Astrocyte (in vitro differentiated cells and primary cell): ENCODE measurements at regions not wholly inside any gene's neighbourhood (a gene's known extent, or its start where the extent isn't known, plus 50 kb on each side); places are given as distances from the start of the nearest gene placed in this dataset.

Source experiments
- DNase-seq: peaks from one replicate; pipeline ENCODE4 v3.0.0-alpha.2; 2010; ENCODE audit warnings: low read depth
- FAIRE-seq: peaks from 2 replicates; lab custom pipeline; 2011; peaks lifted over from hg19 to GRCh38; lab: Jason Lieb, UNC
- H2AFZ ChIP-seq: 2 replicates; pipeline ENCODE4 v1.6.0; 2012; ENCODE audit warnings: low read depth, low read length, inconsistent platforms
- H3K27ac ChIP-seq: 2 replicates; pipeline ENCODE4 v1.5.1; 2011; ENCODE audit warnings: low read depth, low read length, inconsistent platforms
- H3K27me3 ChIP-seq: 2 replicates; pipeline ENCODE4 v1.6.0; 2011; ENCODE audit warnings: low read length, inconsistent platforms; ENCODE audit not compliant: insufficient read depth
- H3K36me3 ChIP-seq: 2 replicates; pipeline ENCODE4 v1.5.1; 2011; ENCODE audit warnings: low read length, inconsistent platforms; ENCODE audit not compliant: insufficient read depth
- H3K4me1 ChIP-seq: 2 replicates; pipeline ENCODE4 v1.5.1; 2011; ENCODE audit warnings: low read length, inconsistent platforms; ENCODE audit not compliant: insufficient read depth
- H3K4me2 ChIP-seq: 2 replicates; pipeline ENCODE4 v1.6.0; 2012; ENCODE audit warnings: low read length, inconsistent platforms
- H3K4me3 ChIP-seq: 2 replicates; pipeline ENCODE4 v1.5.1; 2011; ENCODE audit warnings: low read depth, mild to moderate bottlenecking, low read length, inconsistent platforms; ENCODE audit not compliant: insufficient read depth
- H3K79me2 ChIP-seq: 2 replicates; pipeline ENCODE4 v1.6.0; 2012; ENCODE audit warnings: mild to moderate bottlenecking, low read length, inconsistent platforms; ENCODE audit not compliant: insufficient read depth
- H3K9ac ChIP-seq: 2 replicates; pipeline ENCODE4 v1.6.0; 2012; ENCODE audit warnings: mild to moderate bottlenecking, low read length, inconsistent platforms
- H3K9me3 ChIP-seq: 2 replicates; pipeline ENCODE4 v1.5.1; 2012; ENCODE audit warnings: low read depth, mild to moderate bottlenecking, low read length, inconsistent platforms; ENCODE audit not compliant: insufficient read depth
- H4K20me1 ChIP-seq: 2 replicates; pipeline ENCODE4 v1.6.0; 2012; ENCODE audit warnings: low read length, inconsistent platforms; ENCODE audit not compliant: insufficient read depth
- H3K27ac Mint-ChIP-seq: one replicate; pipeline ENCODE4 v1.8.0; 2021; ENCODE audit warnings: mild to moderate bottlenecking, mixed read lengths; ENCODE audit not compliant: unreplicated experiment
- H3K27me3 Mint-ChIP-seq: one replicate; pipeline ENCODE4 v1.8.0; 2021; ENCODE audit warnings: low read depth, mixed read lengths; ENCODE audit not compliant: unreplicated experiment
- H3K36me3 Mint-ChIP-seq: one replicate; pipeline ENCODE4 v1.8.0; 2021; ENCODE audit warnings: low read depth, mixed read lengths; ENCODE audit not compliant: unreplicated experiment
- H3K4me1 Mint-ChIP-seq: one replicate; pipeline ENCODE4 v1.8.0; 2021; ENCODE audit warnings: low read depth, mixed read lengths; ENCODE audit not compliant: unreplicated experiment
- H3K4me3 Mint-ChIP-seq: one replicate; pipeline ENCODE4 v1.8.0; 2021; ENCODE audit warnings: mild to moderate bottlenecking, moderate library complexity, mixed read lengths; ENCODE audit not compliant: unreplicated experiment
- H3K9me3 Mint-ChIP-seq: one replicate; pipeline ENCODE4 v1.8.0; 2021; ENCODE audit warnings: mild to moderate bottlenecking, mixed read lengths; ENCODE audit not compliant: unreplicated experiment
- EZH2 ChIP-seq: IDR thresholded peaks from 2 replicates; pipeline ENCODE4 v1.6.1; 2012; ENCODE audit warnings: mild to moderate bottlenecking, low read length, inconsistent platforms; ENCODE audit not compliant: insufficient read depth
- TF ChIP-seq, protein P1 (sequence below): IDR thresholded peaks from 2 replicates; pipeline ENCODE4 v1.5.1; 2011; ENCODE audit warnings: low read depth, mild to moderate bottlenecking, inconsistent platforms, low read length, moderate library complexity; ENCODE audit not compliant: insufficient read depth

DNA sequence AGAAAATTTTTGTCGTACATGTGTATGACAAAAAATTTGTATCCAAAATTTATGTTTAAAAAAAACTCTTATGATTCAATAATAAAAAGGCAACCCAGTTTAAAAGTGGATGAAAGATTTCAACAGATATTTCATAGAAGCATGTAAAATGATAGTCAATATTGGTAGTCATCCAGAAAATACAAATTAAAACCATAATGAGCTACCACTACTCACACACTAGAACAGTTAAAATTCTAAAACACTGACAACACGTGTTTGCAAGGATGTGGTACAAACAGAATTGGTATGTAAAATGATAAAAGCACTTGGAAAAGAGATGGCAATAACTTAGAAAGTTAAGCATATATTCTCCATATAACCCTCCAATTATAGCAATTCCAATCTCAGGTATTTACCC lies 303.0 kb upstream of the NR2F2 start:
- Mint-ChIP-seq H3K4me3 (no peak overlapping the region), H3K27me3 (peaks cover 2% of the 10 kb centered on the region), H3K27ac (no peak overlapping the region), H3K9me3 (peaks cover 4% of the 10 kb centered on the region), H3K36me3 (no peaks in the 10 kb centered on the region), H3K4me1 (no peaks in the 10 kb centered on the region)
- Histone ChIP-seq H4K20me1 (no peaks in the 10 kb centered on the region), H3K4me2 (no peak overlapping the region), H3K27me3 (no peaks in the 10 kb centered on the region), H3K4me1 (no peaks in the 10 kb centered on the region), H3K4me3 (no peak overlapping the region), H3K79me2 (no peaks in the 10 kb centered on the region), H3K36me3 (no peaks in the 10 kb centered on the region), H2AFZ (no peak overlapping the region), H3K9ac (no peak overlapping the region), H3K9me3 (no peaks in the 10 kb centered on the region), H3K27ac (no peak overlapping the region)
- DNase-seq (no peak), FAIRE-seq (no peak)
- TF ChIP-seq, protein P1, sequence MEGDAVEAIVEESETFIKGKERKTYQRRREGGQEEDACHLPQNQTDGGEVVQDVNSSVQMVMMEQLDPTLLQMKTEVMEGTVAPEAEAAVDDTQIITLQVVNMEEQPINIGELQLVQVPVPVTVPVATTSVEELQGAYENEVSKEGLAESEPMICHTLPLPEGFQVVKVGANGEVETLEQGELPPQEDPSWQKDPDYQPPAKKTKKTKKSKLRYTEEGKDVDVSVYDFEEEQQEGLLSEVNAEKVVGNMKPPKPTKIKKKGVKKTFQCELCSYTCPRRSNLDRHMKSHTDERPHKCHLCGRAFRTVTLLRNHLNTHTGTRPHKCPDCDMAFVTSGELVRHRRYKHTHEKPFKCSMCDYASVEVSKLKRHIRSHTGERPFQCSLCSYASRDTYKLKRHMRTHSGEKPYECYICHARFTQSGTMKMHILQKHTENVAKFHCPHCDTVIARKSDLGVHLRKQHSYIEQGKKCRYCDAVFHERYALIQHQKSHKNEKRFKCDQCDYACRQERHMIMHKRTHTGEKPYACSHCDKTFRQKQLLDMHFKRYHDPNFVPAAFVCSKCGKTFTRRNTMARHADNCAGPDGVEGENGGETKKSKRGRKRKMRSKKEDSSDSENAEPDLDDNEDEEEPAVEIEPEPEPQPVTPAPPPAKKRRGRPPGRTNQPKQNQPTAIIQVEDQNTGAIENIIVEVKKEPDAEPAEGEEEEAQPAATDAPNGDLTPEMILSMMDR = no peak
- no peak for TF ChIP-seq EZH2

DNA sequence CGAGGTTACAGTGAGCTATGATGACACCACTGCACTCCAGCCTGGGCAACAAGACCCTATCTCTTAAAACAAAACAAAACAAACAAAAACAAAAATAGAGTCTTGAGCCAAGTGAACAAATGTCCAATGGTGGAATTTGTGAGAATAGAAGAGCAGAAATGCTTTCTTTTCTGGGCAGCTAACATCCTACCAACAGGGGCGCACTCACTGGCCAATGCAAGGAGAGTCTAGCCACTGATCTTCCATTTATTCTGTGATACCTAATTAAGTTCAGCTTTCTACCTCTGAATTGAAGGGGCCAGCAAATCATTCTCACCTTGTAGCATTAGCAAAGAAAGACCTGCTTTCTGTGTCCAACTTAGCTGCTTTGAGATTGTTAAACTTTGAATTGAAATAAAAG lies 301.9 kb upstream of the NR2F2 start:
- FAIRE-seq (no peak), DNase-seq (no peak)
- no peak overlapping the region for H2AFZ ChIP-seq
- no peak overlapping the region for H3K9ac ChIP-seq
- H3K27me3 ChIP-seq = no peaks in the 10 kb centered on the region
- H3K27me3 Mint-ChIP-seq = peaks cover 2% of the 10 kb centered on the region
- TF ChIP-seq, protein P1 = no peak
- no peak for TF ChIP-seq EZH2
- H3K9me3 ChIP-seq = no peaks in the 10 kb centered on the region
- H3K36me3 ChIP-seq = no peaks in the 10 kb centered on the region
- H3K36me3 Mint-ChIP-seq = no peaks in the 10 kb centered on the region
- no peak overlapping the region for H3K4me3 Mint-ChIP-seq
- H3K4me1 ChIP-seq = no peaks in the 10 kb centered on the region
- H3K4me2 ChIP-seq = no peak overlapping the region
- no peaks in the 10 kb centered on the region for H3K4me1 Mint-ChIP-seq
- no peaks in the 10 kb centered on the region for H3K79me2 ChIP-seq
- H3K27ac Mint-ChIP-seq = no peak overlapping the region
- no peaks in the 10 kb centered on the region for H3K9me3 Mint-ChIP-seq
- no peak overlapping the region for H3K27ac ChIP-seq
- H3K4me3 ChIP-seq = no peak overlapping the region
- H4K20me1 ChIP-seq = no peaks in the 10 kb centered on the region

DNA sequence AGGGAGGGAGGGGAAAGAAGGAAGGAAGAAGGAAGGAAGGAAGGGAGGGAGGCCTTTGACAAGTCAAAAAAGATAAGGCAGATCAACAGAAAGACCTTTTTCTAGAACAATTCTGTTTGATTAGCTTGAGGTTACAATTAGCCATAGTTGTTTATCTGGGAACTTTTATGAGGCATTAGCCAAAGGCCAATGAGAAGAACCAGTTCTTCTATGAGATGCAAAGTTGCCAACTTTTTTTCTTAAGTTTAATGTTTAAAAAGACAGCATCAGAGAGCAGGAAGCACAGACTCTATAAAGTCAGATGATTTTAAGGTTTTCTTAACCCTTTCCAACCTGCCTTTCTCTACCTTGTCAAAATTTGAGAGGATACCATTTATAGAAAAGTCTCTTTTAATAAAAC lies 301.3 kb upstream of the NR2F2 start:
- H3K4me1 Mint-ChIP-seq = no peaks in the 10 kb centered on the region

More for the DNA sequence above, 301.3 kb upstream of the NR2F2 start:
- Histone ChIP-seq H3K4me1 (no peaks in the 10 kb centered on the region), H3K27me3 (no peaks in the 10 kb centered on the region), H3K79me2 (no peaks in the 10 kb centered on the region), H3K9ac (no peak overlapping the region), H3K4me3 (no peak overlapping the region), H3K36me3 (no peaks in the 10 kb centered on the region), H3K4me2 (no peak overlapping the region), H3K9me3 (no peaks in the 10 kb centered on the region), H4K20me1 (no peaks in the 10 kb centered on the region), H3K27ac (no peak overlapping the region), H2AFZ (no peak overlapping the region)
- no peak for TF ChIP-seq EZH2
- TF ChIP-seq, protein P1 = no peak
- Mint-ChIP-seq H3K9me3 (no peaks in the 10 kb centered on the region), H3K36me3 (no peaks in the 10 kb centered on the region), H3K4me3 (no peak overlapping the region), H3K27ac (no peak overlapping the region), H3K27me3 (peaks cover 2% of the 10 kb centered on the region)
- no peak for FAIRE-seq
- DNase-seq = no peak
